HL-60/S4 treated with phorbol 12-myristate 13-acetate at 8.2 ng/mL for 4 days and 3 days (cell line): ENCODE measurements at regions not wholly inside any gene's neighbourhood (a gene's known extent, or its start where the extent isn't known, plus 50 kb on each side); places are given as distances from the start of the nearest gene placed in this dataset.

Source experiments
- in situ Hi-C: fragments of 300-500 bp; cut with MboI; formaldehyde crosslinking; loops from 2 replicates; pipeline ENCODE4 v1.15.0; 2022; ENCODE audit warnings: low sequenced_read_pairs

- in situ Hi-C loops: no loop called here
These were observed 499.6 kb upstream of the B3GALT2 start for GRCh38 chr1:193685986-193686385.

- in situ Hi-C loops: no loop called here
These were observed 495.0 kb upstream of the B3GALT2 start for GRCh38 chr1:193681422-193681821.

GRCh38 chr1:193680924-193681316, 494.5 kb upstream of the B3GALT2 start:
- in situ Hi-C loops: no loop called here

GRCh38 chr1:193680247-193680923, 494.0 kb upstream of the B3GALT2 start:
- in situ Hi-C loops: no loop called here

GRCh38 chr1:193677874-193678273, 491.5 kb upstream of the B3GALT2 start:
- in situ Hi-C loops: no loop called here

- in situ Hi-C loops: no loop called here
These were observed 490.7 kb upstream of the B3GALT2 start for GRCh38 chr1:193676996-193677549.

GRCh38 chr1:193674292-193674944, 488.0 kb upstream of the B3GALT2 start:
- in situ Hi-C loops: no loop called here

- in situ Hi-C loops: no loop called here
These were observed 480.2 kb upstream of the B3GALT2 start for GRCh38 chr1:193666485-193667083.

GRCh38 chr1:193663965-193664364, 477.6 kb upstream of the B3GALT2 start:
- in situ Hi-C loops: no loop called here

- in situ Hi-C loops: no loop called here
These were observed 475.6 kb upstream of the B3GALT2 start for GRCh38 chr1:193662030-193662429.

- in situ Hi-C loops: no loop called here
These were observed 475.0 kb upstream of the B3GALT2 start for GRCh38 chr1:193661385-193661784.

- in situ Hi-C loops: no loop called here
These were observed 474.0 kb upstream of the B3GALT2 start for GRCh38 chr1:193660428-193660827.

GRCh38 chr1:193658691-193659090, 472.3 kb upstream of the B3GALT2 start:
- in situ Hi-C loops: no loop called here

- in situ Hi-C loops: no loop called here
These were observed 471.7 kb upstream of the B3GALT2 start for GRCh38 chr1:193658081-193658480.

- in situ Hi-C loops: no loop called here
These were observed 471.1 kb upstream of the B3GALT2 start for GRCh38 chr1:193657552-193657951.

- in situ Hi-C loops: no loop called here
These were observed 470.4 kb upstream of the B3GALT2 start for GRCh38 chr1:193656841-193657240.

- in situ Hi-C loops: no loop called here
These were observed 468.7 kb upstream of the B3GALT2 start for GRCh38 chr1:193654951-193655735.

GRCh38 chr1:193649587-193649986, 463.2 kb upstream of the B3GALT2 start:
- in situ Hi-C loops: no loop called here

GRCh38 chr1:193634876-193635275, 448.5 kb upstream of the B3GALT2 start:
- in situ Hi-C loops: no loop called here

- in situ Hi-C loops: no loop called here
These were observed 448.1 kb upstream of the B3GALT2 start for GRCh38 chr1:193634470-193634869.

GRCh38 chr1:193633991-193634390, 447.6 kb upstream of the B3GALT2 start:
- in situ Hi-C loops: no loop called here
